Sigmoid colon (tissue), 4 donors: ENCODE measurements at regions not wholly inside any gene's neighbourhood (a gene's known extent, or its start where the extent isn't known, plus 50 kb on each side); places are given as distances from the start of the nearest gene placed in this dataset.

Experiments used
- CTCF ChIP-seq, 4 experiments: fragments of 450-650 bp in 3 of 4; fragments of 200-600 bp in 1 of 4; IDR thresholded peaks; one replicate each; pipeline ENCODE4 v1.5.1; 2016 to 2019; ENCODE audit warnings: antibody characterized with exemption in 4 of 4, mild to moderate bottlenecking in 3 of 4, moderate library complexity in 2 of 4
- EP300 ChIP-seq, 4 donors: sonication (generic); formaldehyde crosslinking; IDR thresholded peaks; one replicate each; pipeline ENCODE4 v1.6.1; 2017; ENCODE audit warnings: antibody characterized with exemption in 4 of 4

- TF ChIP-seq CTCF (IDR thresholded peaks at IDR 0.05), result no peak
- TF ChIP-seq EP300 (IDR thresholded peaks at IDR 0.05), result no peak
Observed at GRCh38 chr5:82359272-82359671, 81.1 kb upstream of the RPS23 start.
